Stimulated activated naive B cell treated with anti-CD40 and anti-IgM and Interleukin-4, amounts not matched to agents 10 μg/mL and 1 μg/mL and 100 μg/mL, for 72 hours (primary cell): ENCODE measurements at regions not wholly inside any gene's neighbourhood (a gene's known extent, or its start where the extent isn't known, plus 50 kb on each side); places are given as distances from the start of the nearest gene placed in this dataset.
"Not testable (repeated sequence)": the region's sequence is repeated elsewhere in the genome, so short reads cannot be mapped to it uniquely, and the experiment has no call there.

Source experiments
- ATAC-seq, 2 donors: fragments of 150-1000 bp; cut with Tn5 transposase; replicated peaks; 2 replicates each; pipeline ENCODE4 v1.10.0; 2021; ENCODE audit warnings: moderate library complexity in 1 of 2
- DNase-seq: peaks from one replicate; pipeline ENCODE4 v3.0.0; 2021
- H3K27ac Mint-ChIP-seq: one replicate; pipeline ENCODE4 v1.8.0; 2022; ENCODE audit warnings: mild to moderate bottlenecking, mixed read lengths
- H3K27me3 Mint-ChIP-seq, 2 donors: one replicate each; pipeline ENCODE4 v1.8.0; 2022; ENCODE audit warnings: mixed read lengths in 2 of 2
- H3K36me3 Mint-ChIP-seq, 2 donors: one replicate each; pipeline ENCODE4 v1.8.0; 2022; ENCODE audit warnings: mixed read lengths in 2 of 2, mild to moderate bottlenecking in 1 of 2
- H3K4me1 Mint-ChIP-seq, 2 donors: one replicate each; pipeline ENCODE4 v1.8.0; 2022; ENCODE audit warnings: mixed read lengths in 2 of 2, mild to moderate bottlenecking in 1 of 2
- H3K4me3 Mint-ChIP-seq, 2 donors: one replicate each; pipeline ENCODE4 v1.8.0; 2022; ENCODE audit warnings: mild to moderate bottlenecking in 2 of 2, mixed read lengths in 2 of 2, moderate library complexity in 1 of 2
- H3K9me3 Mint-ChIP-seq, 2 donors: one replicate each; pipeline ENCODE4 v1.8.0; 2022; ENCODE audit warnings: mixed read lengths in 2 of 2, mild to moderate bottlenecking in 1 of 2

DNA sequence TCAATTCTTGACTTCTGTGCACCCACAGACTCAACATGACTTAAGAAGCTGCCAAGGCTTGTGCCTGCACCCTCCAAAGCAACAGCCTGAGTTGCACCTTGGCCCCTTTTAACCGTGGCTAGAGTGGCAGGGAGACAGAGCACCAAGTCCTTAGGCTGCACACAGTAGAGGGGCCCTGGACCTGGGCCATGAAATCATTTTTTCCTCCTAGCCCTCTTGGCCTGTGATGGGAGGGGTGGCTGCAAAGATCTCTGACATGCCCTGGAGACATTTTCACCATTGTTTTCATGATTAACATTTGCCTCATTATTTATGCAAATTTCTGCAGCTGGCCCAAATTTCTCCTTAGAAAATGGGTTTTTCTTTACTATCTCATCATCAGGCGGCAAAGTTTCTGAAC is 836.8 kb downstream of the ZPLD1 start:
- Mint-ChIP-seq H3K4me1 (no peaks in the 10 kb centered on the region), H3K27ac (no peak overlapping the region), H3K36me3 (no peaks in the 10 kb centered on the region), H3K9me3 (peaks cover 9 to 18% of the 10 kb centered on the region in 2 donors), H3K27me3 (no peaks in the 10 kb centered on the region), H3K4me3 (no peak overlapping the region)
- DNase-seq (no peak), ATAC-seq (no peak)

DNA sequence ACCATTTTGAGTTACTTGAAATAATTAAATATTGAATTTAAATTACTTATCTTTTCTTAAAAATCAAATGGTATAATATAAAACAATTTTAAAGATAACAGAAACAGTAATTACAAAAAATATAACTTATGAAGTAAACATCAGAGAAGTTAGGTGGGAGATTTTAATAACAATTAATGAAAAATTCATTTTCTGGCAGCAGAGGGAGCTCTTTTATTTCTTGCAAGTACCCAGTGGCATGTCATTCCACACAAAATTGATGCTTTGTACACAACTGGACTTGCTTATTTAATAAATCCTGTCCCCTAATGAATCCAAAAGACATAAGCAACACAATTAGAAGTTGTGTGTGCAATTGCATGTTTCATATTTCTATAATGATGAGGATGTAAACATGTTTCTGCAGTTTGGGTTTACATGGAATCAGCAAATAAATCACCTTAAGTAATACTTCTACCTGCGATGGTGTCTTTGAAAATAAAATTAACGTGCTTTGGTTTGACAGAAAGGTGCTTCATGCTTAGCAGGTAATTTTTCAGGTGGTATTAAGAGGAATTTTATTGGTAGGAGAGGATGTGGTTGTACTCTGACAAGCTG is 861.3 kb downstream of the ZPLD1 start:
- no peaks in the 10 kb centered on the region for H3K4me1 Mint-ChIP-seq
- no peaks in the 10 kb centered on the region for H3K27me3 Mint-ChIP-seq
- no peaks in the 10 kb centered on the region for H3K36me3 Mint-ChIP-seq
- ATAC-seq (no peak), DNase-seq (no peak)
- no peaks in the 10 kb centered on the region for H3K9me3 Mint-ChIP-seq
- no peak overlapping the region for H3K27ac Mint-ChIP-seq
- H3K4me3 Mint-ChIP-seq: no peak overlapping the region

DNA sequence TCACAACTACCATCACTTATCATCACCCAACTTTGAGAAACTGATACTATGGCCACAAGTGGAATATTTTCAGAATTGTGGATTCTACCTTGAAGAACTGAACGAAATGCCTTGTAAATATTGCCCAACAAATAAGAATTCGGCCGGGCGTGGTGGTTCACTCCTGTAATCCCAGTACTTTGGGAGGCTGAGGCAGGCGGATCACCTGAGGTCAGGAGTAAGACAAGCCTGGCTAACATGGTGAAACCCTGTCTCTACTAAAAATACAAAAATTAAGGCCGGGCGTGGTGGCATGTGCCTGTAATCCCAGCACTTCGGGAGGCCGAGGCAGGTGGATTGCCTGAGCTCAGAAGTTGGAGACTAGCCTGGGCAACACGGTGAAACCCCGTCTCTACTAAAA is 862.7 kb downstream of the ZPLD1 start:
- not testable (repeated sequence) for DNase-seq, H3K27me3 Mint-ChIP-seq, H3K4me3 Mint-ChIP-seq, H3K27ac Mint-ChIP-seq, H3K9me3 Mint-ChIP-seq, H3K4me1 Mint-ChIP-seq, ATAC-seq, H3K36me3 Mint-ChIP-seq

DNA sequence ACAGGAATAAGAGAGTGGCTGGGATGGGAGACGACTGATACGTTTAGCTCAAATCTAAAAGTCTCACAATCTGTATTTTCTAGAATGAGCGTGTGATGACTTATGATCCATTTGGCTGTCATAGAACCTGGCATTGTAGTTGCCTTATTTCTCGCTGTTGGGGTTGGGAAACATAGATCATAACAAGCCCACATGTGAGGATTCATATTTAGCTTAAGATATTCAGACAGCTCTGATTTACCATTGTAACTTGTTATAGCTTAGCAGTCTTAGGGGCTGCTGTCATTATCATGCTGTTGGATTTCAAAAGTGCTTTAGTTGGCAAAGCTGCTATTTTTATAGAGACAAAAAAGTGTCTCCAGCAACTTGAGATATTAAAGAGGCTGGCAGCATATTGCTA is 871.3 kb downstream of the ZPLD1 start:
- no peak overlapping the region for H3K4me3 Mint-ChIP-seq
- no peak overlapping the region for H3K27ac Mint-ChIP-seq
- no peak for DNase-seq
- H3K36me3 Mint-ChIP-seq: no peaks in the 10 kb centered on the region
- no peak for ATAC-seq
- H3K9me3 Mint-ChIP-seq: peaks cover 0 to 7% of the 10 kb centered on the region in 2 donors
- H3K4me1 Mint-ChIP-seq: no peaks in the 10 kb centered on the region
- no peaks in the 10 kb centered on the region for H3K27me3 Mint-ChIP-seq

DNA sequence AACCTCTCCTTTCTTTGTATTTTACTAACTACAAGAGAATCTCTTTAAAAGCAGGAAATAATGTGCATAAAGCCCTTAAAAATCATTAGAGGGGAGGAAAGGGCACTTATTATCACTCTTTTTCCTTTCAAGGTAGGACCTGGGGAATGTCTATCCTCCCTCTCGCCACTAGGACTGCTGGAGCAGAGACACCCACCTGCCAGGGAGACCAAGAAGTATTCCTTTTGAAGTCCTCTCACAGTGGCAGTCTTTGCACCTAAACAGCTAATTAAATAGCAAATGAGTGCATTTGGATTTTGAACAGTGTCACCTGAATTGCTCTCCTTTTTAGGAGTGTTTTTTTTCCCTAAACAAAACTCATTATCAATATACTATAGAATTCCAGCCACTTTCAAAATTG is 874.1 kb downstream of the ZPLD1 start:
- DNase-seq (no peak), ATAC-seq (no peak)
- H3K27me3 Mint-ChIP-seq: no peaks in the 10 kb centered on the region

DNA sequence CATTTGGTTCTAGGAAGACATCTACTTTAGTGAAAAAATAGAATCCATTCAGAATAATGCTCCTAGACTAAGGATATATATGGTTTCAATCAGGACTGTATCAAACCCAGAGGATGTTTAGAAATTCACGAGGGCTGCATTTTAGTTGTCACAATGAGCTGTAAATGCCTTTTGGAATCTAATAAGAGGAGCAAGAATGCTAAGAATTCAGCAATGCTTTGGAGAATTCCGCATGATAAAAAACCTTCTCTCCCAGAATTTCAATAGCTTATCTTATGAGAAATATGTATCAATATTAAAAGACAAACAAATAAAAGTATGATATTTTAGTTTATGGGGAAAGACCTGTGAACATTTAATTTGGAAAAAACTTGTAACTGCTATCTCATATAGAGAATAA is 885.1 kb downstream of the ZPLD1 start:
- H3K27me3 Mint-ChIP-seq: no peaks in the 10 kb centered on the region
- no peak overlapping the region for H3K4me3 Mint-ChIP-seq
- ATAC-seq: no peak
- H3K36me3 Mint-ChIP-seq: no peaks in the 10 kb centered on the region
- peaks cover 0 to 3% of the 10 kb centered on the region in 2 donors for H3K9me3 Mint-ChIP-seq
- no peaks in the 10 kb centered on the region for H3K4me1 Mint-ChIP-seq
- no peak overlapping the region for H3K27ac Mint-ChIP-seq
- no peak for DNase-seq

More for the DNA sequence above, 874.1 kb downstream of the ZPLD1 start:
- no peak overlapping the region for H3K4me3 Mint-ChIP-seq
- no peak overlapping the region for H3K27ac Mint-ChIP-seq
- no peaks in the 10 kb centered on the region for H3K36me3 Mint-ChIP-seq
- no peaks in the 10 kb centered on the region for H3K9me3 Mint-ChIP-seq
- no peaks in the 10 kb centered on the region for H3K4me1 Mint-ChIP-seq

DNA sequence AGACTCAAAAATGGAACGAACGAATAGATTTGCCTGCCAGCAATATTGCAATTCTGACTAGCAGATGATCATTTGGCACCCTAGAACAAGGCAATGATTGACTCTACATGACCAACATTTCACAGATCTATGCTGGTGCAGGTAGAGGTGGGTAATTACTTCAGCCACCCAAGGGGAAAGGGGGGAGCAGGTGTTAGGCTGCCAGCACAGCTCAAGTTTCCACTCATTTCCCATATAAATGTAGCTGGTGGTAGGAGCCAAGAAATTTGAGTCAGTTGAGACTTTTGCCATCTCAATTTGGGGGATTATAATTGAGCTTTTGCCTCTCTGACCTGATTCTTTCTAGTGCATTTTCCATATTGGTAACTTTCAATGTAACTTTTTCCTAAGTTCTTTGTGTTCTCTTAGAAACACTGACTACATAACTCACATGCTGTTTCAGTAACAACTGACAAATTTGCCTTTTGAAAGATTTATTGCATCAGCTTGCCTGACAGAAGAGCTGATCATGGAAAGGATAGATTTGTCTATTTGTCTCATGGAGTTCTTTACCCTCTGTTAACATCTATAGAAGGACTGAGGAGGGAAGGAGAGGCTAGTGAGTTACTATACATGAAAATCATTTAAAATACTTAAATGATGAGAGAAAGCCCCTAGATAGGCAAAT is 902.5 kb downstream of the ZPLD1 start:
- Mint-ChIP-seq H3K27me3 (no peaks in the 10 kb centered on the region), H3K9me3 (peaks cover 0 to 2% of the 10 kb centered on the region in 2 donors), H3K4me1 (no peaks in the 10 kb centered on the region), H3K36me3 (no peaks in the 10 kb centered on the region), H3K27ac (no peak overlapping the region), H3K4me3 (no peak overlapping the region)
- DNase-seq: no peak
- ATAC-seq: no peak

DNA sequence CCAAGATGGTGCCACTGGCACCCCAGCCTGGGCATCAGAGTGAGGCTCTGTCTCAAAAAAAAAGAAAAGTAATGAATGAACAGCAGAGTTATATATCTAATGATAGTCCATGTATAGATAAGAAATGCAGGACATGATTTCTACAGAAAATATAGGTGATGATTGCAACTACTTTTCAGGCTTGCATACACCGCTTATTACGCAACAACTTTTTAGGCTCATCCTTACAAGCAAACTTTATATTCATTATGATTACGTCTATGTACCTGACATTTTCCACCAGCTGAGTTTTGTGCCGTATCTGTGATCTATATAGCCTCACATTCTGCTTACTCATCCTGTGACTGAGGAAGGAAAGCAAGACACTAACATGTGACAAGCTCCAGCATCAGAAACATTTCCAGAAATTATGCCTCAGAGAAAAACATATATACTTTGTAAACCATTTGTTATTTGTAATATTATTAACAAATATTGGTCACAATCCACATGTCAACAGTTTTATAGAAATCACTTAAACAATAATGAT is 906.3 kb downstream of the ZPLD1 start:
- no peak overlapping the region for H3K4me3 Mint-ChIP-seq
- H3K36me3 Mint-ChIP-seq: no peaks in the 10 kb centered on the region
- DNase-seq: no peak

DNA sequence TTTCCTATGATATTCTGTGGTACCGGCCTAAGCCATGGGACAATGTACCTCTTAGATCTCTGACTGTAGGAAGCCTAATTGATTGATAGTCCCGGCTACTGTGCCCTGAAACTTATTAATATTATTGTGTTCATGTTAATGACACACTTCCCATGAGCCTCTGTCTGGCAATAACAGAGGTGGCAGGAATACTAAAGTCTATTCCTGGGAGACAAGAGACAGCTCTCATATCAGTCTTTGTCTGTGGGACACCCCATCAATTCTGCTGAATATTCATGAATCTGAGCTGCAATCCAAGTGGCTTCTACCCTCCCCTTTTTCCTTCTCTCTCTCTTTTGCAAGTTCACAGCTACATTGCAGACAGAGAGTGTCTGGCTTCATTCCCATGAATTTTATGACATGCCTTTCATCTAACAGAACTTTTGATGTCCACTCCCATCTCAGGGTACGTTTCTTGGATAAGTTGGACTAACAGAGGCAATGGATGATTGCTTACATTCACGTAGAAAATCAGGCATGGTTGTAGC is 907.5 kb downstream of the ZPLD1 start:
- H3K4me3 Mint-ChIP-seq: no peak overlapping the region
- no peaks in the 10 kb centered on the region for H3K36me3 Mint-ChIP-seq
- H3K27me3 Mint-ChIP-seq: no peaks in the 10 kb centered on the region
- ATAC-seq (no peak), DNase-seq (no peak)
- peaks cover 0 to 2% of the 10 kb centered on the region in 2 donors for H3K9me3 Mint-ChIP-seq
- H3K27ac Mint-ChIP-seq: no peak overlapping the region
- H3K4me1 Mint-ChIP-seq: no peaks in the 10 kb centered on the region

More for the DNA sequence above, 906.3 kb downstream of the ZPLD1 start:
- H3K9me3 Mint-ChIP-seq: peaks cover 0 to 2% of the 10 kb centered on the region in 2 donors
- no peaks in the 10 kb centered on the region for H3K4me1 Mint-ChIP-seq
- H3K27ac Mint-ChIP-seq: no peak overlapping the region
- ATAC-seq: no peak
- H3K27me3 Mint-ChIP-seq: no peaks in the 10 kb centered on the region

DNA sequence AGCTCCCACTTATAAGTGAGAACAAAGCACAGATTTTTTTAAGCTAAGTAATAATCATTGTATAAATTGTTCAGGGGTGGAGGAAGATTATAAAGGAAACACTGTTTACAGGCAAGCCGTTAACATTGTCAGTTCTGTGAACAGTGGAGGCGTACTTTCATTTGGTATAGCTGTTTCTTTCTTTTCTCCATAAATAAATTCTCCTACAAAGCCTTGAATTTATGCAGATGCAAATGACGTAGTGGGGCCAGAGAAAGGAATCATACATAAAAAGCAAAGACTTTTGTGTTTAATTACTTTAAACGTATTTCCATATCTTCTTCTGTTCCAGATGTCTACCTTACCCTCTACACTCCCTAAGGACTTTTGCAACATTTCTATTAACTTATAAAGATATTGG is 914.9 kb downstream of the ZPLD1 start:
- no peak overlapping the region for H3K4me3 Mint-ChIP-seq
- ATAC-seq (no peak), DNase-seq (no peak)
- no peaks in the 10 kb centered on the region for H3K36me3 Mint-ChIP-seq
- H3K4me1 Mint-ChIP-seq: no peaks in the 10 kb centered on the region
- H3K27ac Mint-ChIP-seq: no peak overlapping the region
- no peaks in the 10 kb centered on the region for H3K9me3 Mint-ChIP-seq
- H3K27me3 Mint-ChIP-seq: no peaks in the 10 kb centered on the region

DNA sequence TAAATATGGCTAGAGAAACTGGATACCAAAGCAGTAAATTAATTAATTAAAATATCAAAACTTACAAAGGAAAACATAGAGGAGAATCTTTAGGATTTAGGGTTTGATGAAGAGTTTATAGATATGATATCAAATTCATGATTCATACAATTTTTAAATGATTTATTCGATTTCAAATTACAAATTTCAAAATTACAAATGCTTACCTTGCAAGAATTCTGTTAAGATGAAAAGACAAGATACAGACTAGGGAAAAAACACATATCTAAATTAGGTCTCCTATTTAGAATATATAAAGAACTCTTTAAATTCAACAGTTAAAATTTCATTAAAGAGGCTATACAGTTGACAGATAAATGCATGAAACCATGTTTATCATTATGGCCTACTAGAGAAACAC is 930.7 kb downstream of the ZPLD1 start:
- Mint-ChIP-seq H3K27ac (no peak overlapping the region), H3K4me3 (no peak overlapping the region), H3K4me1 (no peaks in the 10 kb centered on the region), H3K36me3 (no peaks in the 10 kb centered on the region), H3K9me3 (no peaks in the 10 kb centered on the region), H3K27me3 (no peaks in the 10 kb centered on the region)
- ATAC-seq: no peak
- no peak for DNase-seq

DNA sequence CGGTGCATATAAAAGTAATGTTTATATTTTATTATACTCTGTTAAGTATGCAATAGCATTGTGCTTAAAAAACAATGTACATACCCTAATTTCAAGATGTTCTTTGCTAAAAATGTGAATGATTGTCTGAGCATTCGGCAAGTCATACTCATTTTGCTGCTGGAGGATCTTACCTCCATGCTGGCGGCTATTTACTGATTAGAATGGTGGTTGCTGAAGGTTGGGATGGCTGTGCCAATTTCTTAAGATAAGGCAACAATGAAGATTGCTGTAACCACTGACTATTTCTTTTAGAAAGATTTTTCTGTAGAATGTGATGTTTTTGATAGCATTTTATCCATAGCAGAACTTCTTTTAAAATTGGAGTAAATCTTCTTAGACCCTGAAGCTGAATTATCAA is 932.7 kb downstream of the ZPLD1 start:
- Mint-ChIP-seq H3K4me1 (no peaks in the 10 kb centered on the region), H3K4me3 (no peak overlapping the region), H3K27ac (no peak overlapping the region), H3K9me3 (no peaks in the 10 kb centered on the region), H3K27me3 (no peaks in the 10 kb centered on the region), H3K36me3 (no peaks in the 10 kb centered on the region)
- ATAC-seq (no peak), DNase-seq (no peak)

DNA sequence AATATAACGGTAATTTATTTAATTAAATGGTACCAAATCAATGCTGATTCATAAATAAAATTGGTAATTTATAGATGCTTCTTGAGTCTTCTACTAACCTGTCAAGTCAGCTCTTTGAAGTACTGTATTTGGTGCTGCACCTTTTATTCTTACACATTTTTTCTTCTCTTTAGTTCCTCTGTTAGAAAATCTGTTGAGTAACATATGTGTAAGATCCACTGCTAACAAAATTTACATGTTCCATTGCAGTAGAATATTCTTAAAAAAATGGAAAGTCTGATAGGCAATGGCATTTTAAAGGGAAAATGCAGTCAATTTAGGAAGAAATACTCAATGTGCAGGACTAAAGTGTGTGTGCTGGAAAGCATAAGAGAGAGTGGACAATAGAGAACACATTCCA is 936.6 kb downstream of the ZPLD1 start:
- no peak for DNase-seq

DNA sequence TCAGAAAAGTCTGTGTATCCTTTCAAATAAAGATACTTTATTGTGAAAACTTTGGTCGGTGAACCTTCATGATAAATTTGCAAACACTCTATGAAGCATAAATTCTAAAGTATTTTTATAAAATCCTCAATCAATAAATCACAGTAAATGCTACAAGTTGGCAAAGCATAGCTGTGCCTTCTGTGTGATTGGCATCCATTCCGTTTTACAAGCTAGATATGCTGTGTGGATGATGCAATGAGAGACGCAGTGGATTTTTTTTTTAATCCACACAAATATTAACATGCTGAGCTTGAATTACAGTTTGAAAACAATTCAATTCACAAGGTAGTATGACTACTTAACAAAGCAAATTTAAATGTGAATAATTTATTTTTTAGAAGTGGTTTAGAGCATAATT is 937.2 kb downstream of the ZPLD1 start:
- H3K9me3 Mint-ChIP-seq: no peaks in the 10 kb centered on the region

More for the DNA sequence above, 936.6 kb downstream of the ZPLD1 start:
- Mint-ChIP-seq H3K27ac (no peak overlapping the region), H3K36me3 (no peaks in the 10 kb centered on the region), H3K9me3 (no peaks in the 10 kb centered on the region), H3K27me3 (no peaks in the 10 kb centered on the region), H3K4me1 (no peaks in the 10 kb centered on the region), H3K4me3 (no peak overlapping the region)
- no peak for ATAC-seq

DNA sequence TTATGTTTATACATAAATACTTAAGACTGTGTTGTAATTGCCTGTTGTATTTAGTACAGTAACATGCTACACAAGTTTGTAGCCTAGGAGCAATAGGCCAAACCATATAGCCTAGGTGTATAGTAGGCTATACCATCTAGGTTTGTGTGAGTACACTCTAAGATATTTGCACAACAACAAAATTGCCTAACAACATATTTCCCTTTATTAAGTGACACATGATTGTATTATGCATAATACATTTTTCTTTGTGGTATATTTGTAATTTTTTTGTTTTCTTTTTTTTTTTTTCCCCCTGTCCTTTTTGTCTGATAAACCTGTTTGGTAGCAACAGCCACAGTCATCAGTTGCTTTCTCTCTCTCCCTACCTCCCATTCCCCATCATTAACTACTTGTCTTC is 945.6 kb downstream of the ZPLD1 start:
- no peak overlapping the region for H3K4me3 Mint-ChIP-seq
- no peaks in the 10 kb centered on the region for H3K4me1 Mint-ChIP-seq
- H3K27me3 Mint-ChIP-seq: no peaks in the 10 kb centered on the region
- DNase-seq: no peak
- no peaks in the 10 kb centered on the region for H3K36me3 Mint-ChIP-seq
- ATAC-seq: no peak
- no peak overlapping the region for H3K27ac Mint-ChIP-seq
- no peaks in the 10 kb centered on the region for H3K9me3 Mint-ChIP-seq

More for the DNA sequence above, 937.2 kb downstream of the ZPLD1 start:
- no peak for ATAC-seq
- Mint-ChIP-seq H3K27ac (no peak overlapping the region), H3K36me3 (no peaks in the 10 kb centered on the region), H3K27me3 (no peaks in the 10 kb centered on the region), H3K4me1 (no peaks in the 10 kb centered on the region), H3K4me3 (no peak overlapping the region)
- DNase-seq: no peak
